Liver (tissue), 8 donors: ENCODE measurements at regions not wholly inside any gene's neighbourhood (a gene's known extent, or its start where the extent isn't known, plus 50 kb on each side); places are given as distances from the start of the nearest gene placed in this dataset.

ENCODE experiments used
- DNase-seq: peaks from one replicate; pipeline ENCODE4 v3.0.0-alpha.2; 2017; ENCODE audit warnings: low spot score
- H3K27ac ChIP-seq, 2 donors: one replicate each; pipeline ENCODE4 v1.7.0; 2013; ENCODE audit warnings: inconsistent platforms in 2 of 2, low read length in 2 of 2, control low read depth in 1 of 2, low read depth in 1 of 2, mild to moderate bottlenecking in 1 of 2
- H3K27me3 ChIP-seq, 4 donors: one replicate each; pipeline versions ENCODE4 v1.6.1 to v1.7.0; 2013; ENCODE audit warnings: low read length in 3 of 4, inconsistent platforms in 1 of 4, mild to moderate bottlenecking in 1 of 4, moderate library complexity in 1 of 4; ENCODE audit not compliant: control insufficient read depth in 4 of 4, insufficient read depth in 4 of 4
- H3K36me3 ChIP-seq, 4 donors: one replicate each; pipeline versions ENCODE4 v1.6.1 to v1.7.0; 2013; ENCODE audit warnings: low read length in 3 of 4, mild to moderate bottlenecking in 3 of 4, low read depth in 1 of 4, moderate library complexity in 1 of 4; ENCODE audit not compliant: control insufficient read depth in 4 of 4, insufficient read depth in 3 of 4
- H3K4me1 ChIP-seq, 4 donors: one replicate each; pipeline versions ENCODE4 v1.6.1 to v1.7.0; 2013; ENCODE audit warnings: low read length in 3 of 4, mild to moderate bottlenecking in 3 of 4, moderate library complexity in 1 of 4; ENCODE audit not compliant: control insufficient read depth in 4 of 4, insufficient read depth in 4 of 4
- H3K4me3 ChIP-seq, 3 donors: one replicate each; pipeline versions ENCODE4 v1.6.1 to v1.7.0; 2013; ENCODE audit warnings: low read length in 3 of 3, control low read depth in 1 of 3, low read depth in 1 of 3, mild to moderate bottlenecking in 1 of 3
- H3K9ac ChIP-seq, 2 donors: one replicate each; pipeline ENCODE4 v1.7.0; 2013; ENCODE audit warnings: low read length in 2 of 2, mild to moderate bottlenecking in 2 of 2, moderate library complexity in 2 of 2, control low read depth in 1 of 2, low read depth in 1 of 2
- H3K9me3 ChIP-seq, 4 donors: one replicate each; pipeline versions ENCODE4 v1.6.1 to v1.7.0; 2013; ENCODE audit warnings: low read length in 3 of 4; ENCODE audit not compliant: control insufficient read depth in 4 of 4
- ATF3 ChIP-seq: IDR thresholded peaks from 2 replicates; pipeline ENCODE4 v1.6.1; 2016; ENCODE audit warnings: antibody characterized with exemption
- CTCF ChIP-seq: fragments of 150-350 bp; IDR thresholded peaks from 2 replicates; pipeline ENCODE4 v1.5.1; 2017; ENCODE audit warnings: improper control_type of control experiment, low read depth, low read length; ENCODE audit not compliant: missing input control
- EGR1 ChIP-seq, 2 donors: IDR thresholded peaks; 2 replicates each; pipeline ENCODE4 v1.6.1; 2016 to 2018; ENCODE audit warnings: antibody characterized with exemption in 2 of 2, low read depth in 2 of 2
- FOXA1 ChIP-seq: IDR thresholded peaks from 2 replicates; pipeline ENCODE4 v1.6.1; 2016; ENCODE audit warnings: antibody characterized with exemption
- FOXA2 ChIP-seq: IDR thresholded peaks from 2 replicates; pipeline ENCODE4 v1.6.1; 2016; ENCODE audit warnings: antibody characterized with exemption
- GABPA ChIP-seq, 2 donors: IDR thresholded peaks in 1 of 2; conservative IDR thresholded peaks in 1 of 2; 2 replicates each; pipeline ENCODE4 v1.6.1; 2016; ENCODE audit warnings: antibody characterized with exemption in 2 of 2, mild to moderate bottlenecking in 1 of 2, moderate library complexity in 1 of 2
- HNF4A ChIP-seq, 2 donors: conservative IDR thresholded peaks; 2 replicates each; pipeline ENCODE4 v1.6.1; 2016; ENCODE audit warnings: antibody characterized with exemption in 2 of 2, mild to moderate bottlenecking in 2 of 2
- HNF4G ChIP-seq: IDR thresholded peaks from 2 replicates; pipeline ENCODE4 v1.6.1; 2016; ENCODE audit warnings: antibody characterized with exemption
- JUND ChIP-seq, 2 donors: IDR thresholded peaks; 2 replicates each; pipeline ENCODE4 v1.6.1; 2016; ENCODE audit warnings: antibody characterized with exemption in 2 of 2
- MAX ChIP-seq: IDR thresholded peaks from 2 replicates; pipeline ENCODE4 v1.6.1; 2016; ENCODE audit warnings: antibody characterized with exemption
- NR2F2 ChIP-seq: IDR thresholded peaks from 2 replicates; pipeline ENCODE4 v1.6.1; 2016; ENCODE audit warnings: antibody characterized with exemption
- RAD21 ChIP-seq, 2 donors: IDR thresholded peaks; 2 replicates each; pipeline ENCODE4 v1.6.1; 2016; ENCODE audit warnings: antibody characterized with exemption in 2 of 2, mild to moderate bottlenecking in 2 of 2
- REST ChIP-seq: IDR thresholded peaks from 2 replicates; pipeline ENCODE4 v1.6.1; 2016; ENCODE audit warnings: antibody characterized with exemption, mild to moderate bottlenecking
- RXRA ChIP-seq, 2 donors: IDR thresholded peaks; 2 replicates each; pipeline ENCODE4 v1.6.1; 2017 to 2018; ENCODE audit warnings: antibody characterized with exemption in 2 of 2, mild to moderate bottlenecking in 1 of 2
- SP1 ChIP-seq: IDR thresholded peaks from 2 replicates; pipeline ENCODE4 v1.6.1; 2018; ENCODE audit warnings: antibody characterized with exemption, mild to moderate bottlenecking
- TAF1 ChIP-seq: conservative IDR thresholded peaks from 2 replicates; pipeline ENCODE4 v1.6.1; 2016; ENCODE audit warnings: antibody characterized with exemption, mild to moderate bottlenecking
- YY1 ChIP-seq: IDR thresholded peaks from 2 replicates; pipeline ENCODE4 v1.6.1; 2016; ENCODE audit warnings: antibody characterized with exemption, mild to moderate bottlenecking
- ZBTB33 ChIP-seq: IDR thresholded peaks from 2 replicates; pipeline ENCODE4 v1.6.1; 2016; ENCODE audit warnings: antibody characterized with exemption
- WGBS: extraction: QIAGEN DNeasy Blood & Tissue Kit; methylation state at CpG from one replicate; pipeline ENCODE4 v1.1.7; 2013; 5-methylcytosine and 5-hydroxymethylcytosine counted together
- donor health status: healthy.
- donor health status: healthy.
- donor health status: healthy.
- donor health status: healthy.
- donor health status: healthy.

GRCh38 chr22:49446145-49446758, 381.4 kb downstream of the BRD1 start:
- Histone ChIP-seq H3K27ac (no peak overlapping the region), H3K4me3 (no peak overlapping the region), H3K9ac (no peak overlapping the region), H3K4me1 (no peaks in the 10 kb centered on the region), H3K36me3 (no peaks in the 10 kb centered on the region), H3K9me3 (peaks cover 0 to 3% (median 0%) of the 10 kb centered on the region in 4 donors), H3K27me3 (peaks cover 0 to 11% (median 3%) of the 10 kb centered on the region in 4 donors)
- DNase-seq, result no peak
- TF ChIP-seq FOXA2 (no peak), MAX (no peak), YY1 (no peak), HNF4A (conservative IDR thresholded peaks at IDR 0.05) (no peak), CTCF (no peak), JUND (IDR thresholded peaks at IDR 0.05) (no peak)
- 44% methylated on average over 18 of the region's 18 CpGs for WGBS

GRCh38 chr22:49444781-49445180, 382.9 kb downstream of the BRD1 start:
- Histone ChIP-seq H3K9ac (no peak overlapping the region), H3K36me3 (no peaks in the 10 kb centered on the region), H3K4me3 (no peak overlapping the region), H3K4me1 (no peaks in the 10 kb centered on the region), H3K9me3 (peaks cover 0 to 3% (median 0%) of the 10 kb centered on the region in 4 donors), H3K27me3 (peaks cover 0 to 14% (median 5%) of the 10 kb centered on the region in 4 donors), H3K27ac (no peak overlapping the region)
- DNase-seq, result no peak
- 86% methylated on average over 14 of the region's 14 CpGs for WGBS
- TF ChIP-seq ATF3 (no peak), CTCF (no peak), JUND (IDR thresholded peaks at IDR 0.05) (no peak), HNF4G (no peak), RXRA (IDR thresholded peaks at IDR 0.05) (no peak), TAF1 (no peak), MAX (no peak), FOXA2 (no peak), RAD21 (IDR thresholded peaks at IDR 0.05) (no peak), YY1 (no peak), EGR1 (IDR thresholded peaks at IDR 0.05; ENCODE audit: low read depth in 2 of 2) (no peak), FOXA1 (no peak), NR2F2 (no peak), ZBTB33 (no peak), REST (no peak), GABPA (IDR thresholded peaks at IDR 0.05 in 1 of 2, conservative IDR thresholded peaks at IDR 0.05 in 1 of 2) (no peak), SP1 (no peak)
